ENCODE measurements at regions not wholly inside any gene's neighbourhood (a gene's known extent, or its start where the extent isn't known, plus 50 kb on each side); places are given as distances from the start of the nearest gene placed in this dataset.

- Histone ChIP-seq H3K4me1 (no peaks in the 10 kb centered on the region), H3K4me3 (no peak overlapping the region), H3K9me3 (no peaks in the 10 kb centered on the region), H3K27me3 (no peaks in the 10 kb centered on the region), H3K27ac (no peak overlapping the region), H3K36me3 (no peaks in the 10 kb centered on the region)
- DNase-seq (ENCODE audit: low spot score in 2 of 2) = no peak
- TF ChIP-seq POLR2AphosphoS5 (IDR thresholded peaks at IDR 0.05) = no peak
These were observed 55.5 kb upstream of the SLC25A13 start for GRCh38 chr7:96377399-96377798.

Data from suprapubic skin (tissue), 4 donors.